H1 (cell line): ENCODE measurements at regions not wholly inside any gene's neighbourhood (a gene's known extent, or its start where the extent isn't known, plus 50 kb on each side); places are given as distances from the start of the nearest gene placed in this dataset.

ENCODE experiments used
- CTCF ChIA-PET: fragments of 300-600 bp; sonication (Branson Sonifier 250); formaldehyde crosslinking; loops from one replicate; lab custom pipeline; 2021; ENCODE audit not compliant: partially characterized antibody; lab: Charles Lee
- POLR2A ChIA-PET: fragments of 300-600 bp; sonication (Branson Sonifier 250); formaldehyde crosslinking; loops from one replicate; lab custom pipeline; 2021; ENCODE audit warnings: inconsistent platforms; ENCODE audit not compliant: partially characterized antibody; lab: Charles Lee
- DNase-seq, 2 experiments: peaks; one replicate each; pipeline versions ENCODE4 v3.0.0 to v3.0.0-alpha.2; 2010 to 2022; ENCODE audit warnings: low spot score in 2 of 2, low read depth in 1 of 2, mixed read lengths in 1 of 2
- FAIRE-seq: peaks from 2 replicates; lab custom pipeline; 2011; peaks lifted over from hg19 to GRCh38; lab: Jason Lieb, UNC
- H2AFZ ChIP-seq: 2 replicates; pipeline ENCODE4 v1.8.1; 2012; ENCODE audit warnings: low read length, inconsistent platforms
- H2AK5ac ChIP-seq: 2 replicates; pipeline ENCODE4 v1.6.1; 2013; ENCODE audit warnings: low read depth, low read length
- H2BK120ac ChIP-seq: replicated peaks from 2 replicates; pipeline ENCODE3; 2013; ENCODE audit warnings: low read depth, low read length, inconsistent platforms
- H2BK12ac ChIP-seq: 2 replicates; pipeline ENCODE4 v1.6.1; 2013; ENCODE audit warnings: low read depth, low read length
- H2BK15ac ChIP-seq: 2 replicates; pipeline ENCODE4 v1.6.1; 2013; ENCODE audit warnings: low read length
- H2BK20ac ChIP-seq: 2 replicates; pipeline ENCODE4 v1.6.1; 2013; ENCODE audit warnings: low read length
- H2BK5ac ChIP-seq: 2 replicates; pipeline ENCODE4 v1.6.1; 2013; ENCODE audit warnings: low read depth, low read length
- H3K14ac ChIP-seq: 2 replicates; pipeline ENCODE4 v1.6.1; 2013; ENCODE audit warnings: inconsistent platforms; ENCODE audit not compliant: insufficient read length
- H3K18ac ChIP-seq: 2 replicates; pipeline ENCODE4 v1.6.1; 2013; ENCODE audit warnings: low read length; ENCODE audit errors: extremely low read depth
- H3K23ac ChIP-seq: 2 replicates; pipeline ENCODE4 v1.6.1; 2013; ENCODE audit warnings: inconsistent platforms; ENCODE audit not compliant: insufficient read length
- H3K23me2 ChIP-seq: 2 replicates; pipeline ENCODE4 v1.6.1; 2013; ENCODE audit warnings: low read depth, low read length
- H3K27ac ChIP-seq: 2 replicates; pipeline ENCODE4 v1.6.1; 2011; ENCODE audit warnings: low read depth, low read length, inconsistent platforms
- H3K27me3 ChIP-seq, 4 experiments: replicated peaks in 1 of 4; 1 replicate in 1 of 4; 2 replicates in 3 of 4; pipeline versions ENCODE4 v1.6.1 to v1.8.1; 2011 to 2013; ENCODE audit warnings: low read length in 3 of 4, mild to moderate bottlenecking in 3 of 4, inconsistent platforms in 2 of 4, mixed read lengths in 2 of 4, moderate library complexity in 1 of 4; ENCODE audit not compliant: control insufficient read depth in 3 of 4, insufficient read depth in 3 of 4; ENCODE audit errors: extremely low read depth in 1 of 4
- H3K36me3 ChIP-seq, 4 experiments: 2 replicates each; pipeline versions ENCODE4 v1.6.1 to v1.8.1; 2011 to 2013; ENCODE audit warnings: mild to moderate bottlenecking in 4 of 4, low read length in 3 of 4, moderate library complexity in 2 of 4, control low read depth in 1 of 4, inconsistent platforms in 1 of 4; ENCODE audit not compliant: insufficient read depth in 4 of 4, control insufficient read depth in 2 of 4
- H3K4ac ChIP-seq: replicated peaks from 2 replicates; pipeline ENCODE3; 2013; ENCODE audit warnings: low read length, low read depth, mixed read lengths, inconsistent platforms; ENCODE audit not compliant: insufficient read length
- H3K4me1 ChIP-seq, 4 experiments: replicated peaks in 1 of 4; 1 replicate in 1 of 4; 2 replicates in 3 of 4; pipeline versions ENCODE4 v1.6.1 to v1.8.1; 2011 to 2013; ENCODE audit warnings: low read length in 3 of 4, inconsistent platforms in 2 of 4, mixed read lengths in 1 of 4; ENCODE audit not compliant: insufficient read depth in 4 of 4, control insufficient read depth in 3 of 4
- H3K4me2 ChIP-seq, 2 experiments: 2 replicates each; pipeline versions ENCODE4 v1.6.1 to v1.8.1; 2011 to 2013; ENCODE audit warnings: low read depth in 2 of 2, low read length in 2 of 2, control low read depth in 1 of 2, inconsistent platforms in 1 of 2, mild to moderate bottlenecking in 1 of 2; ENCODE audit not compliant: insufficient read depth in 1 of 2
- H3K4me3 ChIP-seq, 4 experiments: fragments of 200-600, 300-600 bp in 1 of 4; sonication (generic), shearing (Covaris generic), sonication (Bioruptor Twin) in 1 of 4; 2 replicates each; pipeline versions ENCODE4 v1.5.1 to v1.8.1; 2011 to 2016; ENCODE audit warnings: low read length in 4 of 4, low read depth in 3 of 4, control low read depth in 2 of 4, inconsistent platforms in 2 of 4, mild to moderate bottlenecking in 2 of 4, mixed read lengths in 1 of 4, moderate library complexity in 1 of 4; ENCODE audit not compliant: insufficient read depth in 2 of 4; ENCODE audit errors: extremely low read depth in 1 of 4
- H3K56ac ChIP-seq: replicated peaks from 2 replicates; pipeline ENCODE3; 2013; ENCODE audit warnings: low read depth, mild to moderate bottlenecking, mixed read lengths, low read length, inconsistent platforms; ENCODE audit not compliant: insufficient read length
- H3K79me1 ChIP-seq: 2 replicates; pipeline ENCODE4 v1.6.1; 2013; ENCODE audit warnings: low read depth, low read length, control low read depth
- H3K79me2 ChIP-seq, 2 experiments: 2 replicates each; pipeline versions ENCODE4 v1.6.1 to v1.8.1; 2012 to 2013; ENCODE audit warnings: low read length in 2 of 2, mild to moderate bottlenecking in 2 of 2, inconsistent platforms in 1 of 2; ENCODE audit not compliant: insufficient read depth in 2 of 2, control insufficient read depth in 1 of 2
- H3K9ac ChIP-seq, 4 experiments: replicated peaks in 1 of 4; 1 replicate in 1 of 4; 2 replicates in 3 of 4; pipeline versions ENCODE4 v1.6.1 to v1.8.1; 2011 to 2013; ENCODE audit warnings: low read depth in 3 of 4, low read length in 3 of 4, control low read depth in 2 of 4, mild to moderate bottlenecking in 2 of 4, moderate library complexity in 2 of 4, inconsistent platforms in 1 of 4; ENCODE audit errors: extremely low read depth in 1 of 4
- H3K9me3 ChIP-seq, 2 experiments: 2 replicates each; pipeline versions ENCODE4 v1.6.1 to v1.8.1; 2012 to 2013; ENCODE audit warnings: mild to moderate bottlenecking in 2 of 2, moderate library complexity in 2 of 2, control low read depth in 1 of 2, inconsistent platforms in 1 of 2, low read depth in 1 of 2, low read length in 1 of 2, mixed read lengths in 1 of 2; ENCODE audit not compliant: insufficient read depth in 2 of 2
- H4K20me1 ChIP-seq, 2 experiments: replicated peaks in 1 of 2; 2 replicates each; pipeline versions ENCODE3 to v1.8.1; 2011 to 2013; ENCODE audit warnings: inconsistent platforms in 2 of 2, low read length in 2 of 2, mild to moderate bottlenecking in 1 of 2; ENCODE audit not compliant: insufficient read depth in 2 of 2, control insufficient read depth in 1 of 2
- H4K5ac ChIP-seq: 2 replicates; pipeline ENCODE4 v1.6.1; 2013; ENCODE audit warnings: low read length, low read depth, mixed read lengths, inconsistent platforms; ENCODE audit not compliant: insufficient read length
- H4K8ac ChIP-seq: 2 replicates; pipeline ENCODE4 v1.8.0; 2013; ENCODE audit warnings: mild to moderate bottlenecking, moderate library complexity, low read length, inconsistent platforms; ENCODE audit not compliant: insufficient read depth; ENCODE audit errors: extremely low read depth
- H4K91ac ChIP-seq: replicated peaks from 2 replicates; pipeline ENCODE3; 2013; ENCODE audit warnings: low read length, mixed read lengths, inconsistent platforms; ENCODE audit not compliant: insufficient read length
- BRCA1 ChIP-seq: IDR thresholded peaks from 2 replicates; pipeline ENCODE4 v1.6.1; 2012; ENCODE audit warnings: low read depth, low read length, improper control_type of control experiment
- EGR1 ChIP-seq: IDR thresholded peaks from 2 replicates; pipeline ENCODE4 v1.6.1; 2011; ENCODE audit warnings: low read depth, low read length, borderline replicate concordance
- EZH2 ChIP-seq: fragments of 200-600 bp; sonication (generic); IDR thresholded peaks from 2 replicates; pipeline ENCODE4 v1.7.1; 2012; ENCODE audit warnings: low read depth, mild to moderate bottlenecking, moderate library complexity, low read length, inconsistent platforms; ENCODE audit not compliant: severe bottlenecking
- FOSL1 ChIP-seq: IDR thresholded peaks from 2 replicates; pipeline ENCODE4 v1.6.1; 2011; ENCODE audit warnings: mild to moderate bottlenecking, low read depth, low read length, moderate library complexity; ENCODE audit not compliant: insufficient read depth
- KDM4A ChIP-seq: IDR thresholded peaks from one replicate; pipeline ENCODE4 v1.7.1; 2012; ENCODE audit warnings: low read depth, mild to moderate bottlenecking, moderate library complexity, low read length, inconsistent platforms; ENCODE audit not compliant: severe bottlenecking
- PHF8 ChIP-seq: fragments of 200-600 bp; sonication (generic); conservative IDR thresholded peaks from 2 replicates; pipeline ENCODE4 v1.7.1; 2012; ENCODE audit warnings: low read depth, mild to moderate bottlenecking, inconsistent platforms, low read length, moderate library complexity
- RFX5 ChIP-seq: IDR thresholded peaks from 2 replicates; pipeline ENCODE4 v1.6.1; 2011; ENCODE audit warnings: low read depth, low read length, improper control_type of control experiment, borderline replicate concordance
- SAP30 ChIP-seq: fragments of 300-600 bp; sonication (generic); IDR thresholded peaks from 2 replicates; pipeline ENCODE4 v1.7.1; 2012; ENCODE audit warnings: low read length, moderate library complexity, mild to moderate bottlenecking, inconsistent platforms; ENCODE audit not compliant: insufficient read depth, insufficient replicate concordance
- SIRT6 ChIP-seq: IDR thresholded peaks from one replicate; pipeline ENCODE4 v1.7.1; 2012; ENCODE audit warnings: low read length, inconsistent platforms
- SIX5 ChIP-seq: IDR thresholded peaks from 2 replicates; pipeline ENCODE4 v1.6.1; 2011; ENCODE audit warnings: mild to moderate bottlenecking, low read depth, low read length
- SP2 ChIP-seq: IDR thresholded peaks from 2 replicates; pipeline ENCODE4 v1.6.1; 2012; ENCODE audit warnings: mild to moderate bottlenecking, low read length, inconsistent platforms
- SRF ChIP-seq: IDR thresholded peaks from 2 replicates; pipeline ENCODE4 v1.6.1; 2011; ENCODE audit warnings: mild to moderate bottlenecking, low read depth, low read length, moderate library complexity
- TAF1 ChIP-seq: IDR thresholded peaks from 2 replicates; pipeline ENCODE4 v1.6.1; 2011; ENCODE audit warnings: mild to moderate bottlenecking, low read depth, low read length
- WGBS, 2 experiments: shearing (Covaris generic) in 1 of 2; methylation state at CpG; one replicate each; pipeline versions ENCODE4 v1.1.6 to v1.1.7; 2013 to 2015; ENCODE audit warnings: low lambda C conversion rate in 2 of 2, mixed read lengths in 2 of 2, inconsistent platforms in 1 of 2, low coverage in 1 of 2, missing lambda C conversion rate in 1 of 2; ENCODE audit not compliant: insufficient replicate concordance in 2 of 2, insufficient coverage in 1 of 2, insufficient read length in 1 of 2; ENCODE audit errors: extremely low coverage in 1 of 2, missing lambda C conversion rate in 1 of 2; 5-methylcytosine and 5-hydroxymethylcytosine counted together

DNA sequence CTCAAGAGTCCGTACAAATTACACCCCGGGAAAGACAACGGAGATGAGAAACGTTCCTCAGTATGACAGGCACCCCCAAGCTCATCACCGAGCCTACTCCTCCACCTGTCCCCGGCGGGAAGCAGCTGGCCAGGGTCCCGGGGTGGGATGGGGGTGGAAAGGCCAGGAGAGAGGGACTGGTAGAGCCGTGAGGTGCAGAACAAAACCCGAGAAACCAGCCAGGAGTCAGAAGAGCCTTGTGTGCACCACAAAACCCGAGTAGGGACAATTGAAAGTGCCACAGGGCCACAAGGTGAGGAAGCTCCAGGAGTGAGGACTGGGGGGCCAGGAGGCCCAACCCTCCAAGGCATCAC is 75.5 kb upstream of the SALL3 start:
- H3K36me3 ChIP-seq: no peaks in the 10 kb centered on the region
- no peaks in the 10 kb centered on the region for H3K23me2 ChIP-seq
- H3K27ac ChIP-seq: no peak overlapping the region
- no peak for FAIRE-seq
- H3K4me2 ChIP-seq: no peak overlapping the region
- no peak overlapping the region for H3K56ac ChIP-seq
- no peak overlapping the region for H3K4ac ChIP-seq
- no peak overlapping the region for H2BK120ac ChIP-seq
- no peak overlapping the region for H2BK5ac ChIP-seq
- H3K9me3 ChIP-seq: no peaks in the 10 kb centered on the region
- H4K20me1 ChIP-seq: no peaks in the 10 kb centered on the region
- DNase-seq: no peak
- no peak overlapping the region for H2BK20ac ChIP-seq
- no peak overlapping the region for H4K5ac ChIP-seq
- no peaks in the 10 kb centered on the region for H3K79me2 ChIP-seq
- no peak overlapping the region for H2BK15ac ChIP-seq
- H3K79me1 ChIP-seq: no peaks in the 10 kb centered on the region
- no peak overlapping the region for H2BK12ac ChIP-seq
- no peak overlapping the region for H3K23ac ChIP-seq
- no peak overlapping the region for H4K8ac ChIP-seq
- H2AFZ ChIP-seq: no peak overlapping the region
- 89% methylated on average over 11 of the region's 11 CpGs; no CpG with 5 or more reads in 1 of the 2 experiments for WGBS, 2 experiments
- H2AK5ac ChIP-seq: no peak overlapping the region; the same call in 1 of the 2 replicates
- no peak overlapping the region for H3K4me3 ChIP-seq
- ChIA-PET POLR2A (no interaction called here), CTCF (interaction anchor here (1.5 to 2.2 kb wide), 2 partner anchors 9 to 25 kb away, joined by 3 to 6 read pairs; no protein-coding TSS in a partner anchor)
- no peak overlapping the region for H3K14ac ChIP-seq
- H3K9ac ChIP-seq: no peak overlapping the region
- TF ChIP-seq SAP30: no peak
- no peak for TF ChIP-seq RFX5
- no peak for TF ChIP-seq EGR1
- no peak for TF ChIP-seq FOSL1
- no peak for TF ChIP-seq BRCA1
- TF ChIP-seq SIX5: no peak
- no peak for TF ChIP-seq EZH2
- TF ChIP-seq TAF1: no peak
- no peak for TF ChIP-seq SP2
- TF ChIP-seq SIRT6: no peak
- TF ChIP-seq KDM4A: no peak
- TF ChIP-seq PHF8: no peak
- TF ChIP-seq SRF: no peak
- H3K4me1 ChIP-seq: peaks cover 0 to 6% (median 5%) of the 10 kb centered on the region in 4 experiments; a peak in 4 of 7 replicates
- no peak overlapping the region for H4K91ac ChIP-seq
- no peak overlapping the region for H3K18ac ChIP-seq
- no peaks in the 10 kb centered on the region; a peak in 1 of 7 replicates for H3K27me3 ChIP-seq
